ENCODE measurements at regions not wholly inside any gene's neighbourhood (a gene's known extent, or its start where the extent isn't known, plus 50 kb on each side); places are given as distances from the start of the nearest gene placed in this dataset.

DNA sequence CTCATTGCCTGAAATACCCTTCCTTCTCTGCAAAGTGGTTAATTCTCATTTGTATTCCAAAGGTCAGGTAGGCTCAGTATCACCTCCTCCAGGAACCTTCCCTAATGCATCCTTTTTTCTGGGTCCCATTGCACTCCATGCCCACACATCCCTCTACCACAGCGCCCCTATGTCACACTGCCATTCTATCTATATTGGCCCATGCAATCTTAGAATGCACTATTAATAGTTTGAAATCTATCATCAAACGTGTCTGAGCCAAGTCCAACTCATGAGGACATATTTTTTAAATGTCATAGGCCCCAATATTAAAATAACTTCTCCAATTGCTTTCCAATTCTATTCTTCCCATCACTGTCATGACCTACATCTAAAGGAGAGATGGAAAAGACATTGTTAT, 495.1 kb downstream of the SOX6 start:
- DNase-seq: no peak

DNA sequence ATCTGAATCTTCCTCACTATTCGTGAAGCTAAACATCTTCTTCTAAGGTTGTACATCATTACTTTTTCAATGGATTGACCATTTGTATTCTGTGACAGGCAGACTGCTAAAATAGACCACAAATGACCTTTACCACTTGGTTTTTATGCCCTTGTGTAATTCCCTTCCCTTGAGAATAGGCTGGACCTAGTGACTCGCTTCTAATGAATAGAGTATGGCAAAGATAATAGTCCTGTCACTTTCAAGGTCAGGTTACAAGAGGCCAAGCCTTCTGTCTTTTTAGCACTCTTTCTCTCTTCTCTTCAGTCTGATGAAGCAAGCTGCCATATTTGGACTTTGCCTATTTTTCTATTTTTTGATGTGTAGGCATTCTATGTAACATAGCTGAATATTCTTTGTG, 492.9 kb downstream of the SOX6 start:
- DNase-seq: no peak

GRCh38 chr11:15864026-15864805, 492.1 kb downstream of the SOX6 start:
- no peak for DNase-seq

- DNase-seq: no peak
Observed at GRCh38 chr11:15865212-15865987, 490.9 kb downstream of the SOX6 start.

- no peak for DNase-seq
Observed at GRCh38 chr11:15867871-15868270, 488.5 kb downstream of the SOX6 start.

DNA sequence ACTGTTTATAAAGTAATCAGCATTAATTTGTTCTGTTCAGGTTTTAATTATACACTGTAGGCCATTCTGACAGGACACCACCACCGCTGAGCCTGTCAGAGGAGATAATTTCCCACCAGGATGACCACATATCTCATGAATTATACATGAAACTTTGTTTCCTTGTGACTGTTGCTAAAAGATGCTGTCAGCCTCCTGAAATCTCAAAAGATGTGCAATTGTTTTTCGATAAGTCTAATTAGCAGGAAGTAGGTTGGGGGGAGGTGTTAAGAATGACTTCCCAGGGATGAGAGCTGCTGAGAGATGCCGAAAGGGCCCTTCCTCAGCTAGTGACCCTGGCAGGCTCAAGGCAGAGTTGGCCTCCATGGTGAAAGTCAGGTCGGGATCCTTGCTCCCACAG, 485.4 kb downstream of the SOX6 start:
- DNase-seq: no peak

- no peak for DNase-seq
Observed at GRCh38 chr11:15871904-15872626, 484.3 kb downstream of the SOX6 start.

- DNase-seq: no peak
Observed at GRCh38 chr11:15873501-15873900, 482.8 kb downstream of the SOX6 start.

DNA sequence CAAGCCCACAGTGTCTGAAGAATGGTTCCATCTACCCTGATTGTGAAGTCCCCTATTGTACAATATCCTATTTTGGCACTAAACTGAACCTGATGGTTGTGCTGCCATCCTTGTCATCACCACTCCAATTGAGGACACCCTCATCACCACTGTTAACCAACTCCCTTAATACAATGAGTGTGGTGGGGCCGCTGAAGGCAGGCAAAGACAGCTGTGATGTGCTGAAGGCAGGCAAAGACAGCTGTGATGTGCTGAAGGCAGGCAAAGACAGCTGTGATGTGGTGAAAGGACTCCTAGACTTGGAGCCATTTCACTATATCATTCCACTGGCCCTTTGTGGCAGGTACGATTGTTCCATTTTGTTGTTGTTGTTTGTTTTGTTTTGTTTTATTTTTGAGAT, 481.6 kb downstream of the SOX6 start:
- DNase-seq: no peak

GRCh38 chr11:15875393-15875792, 481.0 kb downstream of the SOX6 start:
- no peak for DNase-seq

DNA sequence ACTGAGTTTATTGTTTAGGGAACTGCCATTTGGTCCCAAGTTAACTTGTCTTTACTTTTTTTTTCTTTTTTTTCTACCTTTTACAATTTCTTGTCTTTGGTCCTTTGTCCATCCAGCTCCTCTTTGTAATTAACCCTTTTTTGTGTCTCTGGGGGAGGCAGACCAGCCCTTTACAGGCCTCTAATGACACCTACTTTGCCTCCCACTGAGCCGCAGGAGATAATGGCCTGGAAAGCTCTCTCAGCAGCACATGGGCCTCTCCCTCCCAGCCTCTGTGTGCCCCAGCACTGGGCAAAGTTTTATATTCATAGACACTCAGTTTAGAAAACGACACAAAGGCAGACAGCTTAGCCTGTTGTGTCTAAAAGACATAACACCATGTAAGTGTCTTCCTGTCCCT, 480.4 kb downstream of the SOX6 start:
- DNase-seq: no peak

GRCh38 chr11:15878756-15879155, 477.6 kb downstream of the SOX6 start:
- no peak for DNase-seq

GRCh38 chr11:15880291-15880690, 476.1 kb downstream of the SOX6 start:
- DNase-seq: no peak

DNA sequence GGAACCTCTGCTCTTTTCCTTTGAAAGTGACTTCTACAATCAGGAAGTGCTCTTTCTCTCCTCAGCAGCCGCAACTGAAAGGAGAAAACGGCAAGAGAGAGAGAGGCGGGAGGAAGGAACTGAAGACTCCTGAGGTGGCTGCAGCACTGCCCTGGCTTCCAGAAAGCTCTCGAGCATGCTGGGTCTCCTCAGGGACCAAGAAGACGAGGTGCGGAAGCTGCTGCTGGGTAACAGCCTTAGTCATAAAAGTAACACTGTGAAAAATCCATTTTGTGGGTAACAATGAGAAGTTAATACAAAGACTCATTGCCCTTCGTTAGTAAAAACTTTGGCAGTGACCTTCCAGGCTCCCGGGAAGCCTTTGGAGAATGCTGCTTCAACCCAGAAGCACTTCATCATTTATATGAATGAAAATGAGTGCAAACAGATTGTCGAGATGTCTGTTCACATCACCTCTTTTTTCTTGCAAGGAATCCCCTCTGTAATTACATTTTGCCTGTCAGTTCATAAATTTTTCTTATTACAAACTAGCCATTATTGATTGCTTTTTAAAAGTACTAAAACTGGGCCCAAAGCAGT, 473.4 kb downstream of the SOX6 start:
- DNase-seq: no peak

DNA sequence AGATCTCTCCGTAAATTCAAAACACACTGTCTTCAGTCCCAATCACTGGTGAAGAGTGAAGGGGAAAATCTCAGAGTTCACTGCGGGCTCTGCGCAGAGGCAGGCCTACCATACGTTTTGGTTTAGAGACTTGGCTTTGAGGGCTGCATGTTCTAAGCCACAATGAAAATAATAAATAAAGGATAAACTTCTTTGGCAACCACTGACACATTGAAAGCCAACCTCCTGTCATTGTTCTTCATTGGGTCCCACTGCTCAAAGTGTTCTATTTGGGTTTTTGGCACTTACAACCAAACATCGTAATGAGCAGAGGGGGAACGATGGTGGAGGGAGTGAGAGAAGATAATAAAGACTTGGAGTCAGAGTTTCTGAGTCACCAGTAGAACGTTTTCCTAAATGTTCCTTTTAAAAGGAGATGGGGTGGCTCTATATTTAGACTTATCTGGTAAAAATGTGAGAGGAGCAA, 472.9 kb downstream of the SOX6 start:
- no peak for DNase-seq

DNA sequence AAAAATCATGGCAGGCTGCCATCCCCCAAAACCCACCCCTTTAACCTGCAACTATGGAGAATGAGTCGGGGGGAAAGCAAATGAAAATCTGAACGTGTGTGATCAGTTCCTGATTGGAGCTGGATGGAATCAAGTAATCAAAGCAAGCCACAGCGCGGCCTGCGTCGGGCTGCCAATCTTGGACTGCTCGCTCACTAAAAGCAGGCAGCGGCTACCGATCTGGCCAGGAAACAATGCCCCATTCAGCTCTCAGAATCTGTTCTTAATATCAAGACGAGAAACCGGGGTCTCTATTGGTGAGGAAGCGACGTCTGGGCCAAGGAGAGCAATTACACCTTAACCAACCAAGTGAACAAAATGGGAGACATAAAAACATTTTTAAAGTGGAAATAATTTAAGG, 472.2 kb downstream of the SOX6 start:
- DNase-seq: no peak

DNA sequence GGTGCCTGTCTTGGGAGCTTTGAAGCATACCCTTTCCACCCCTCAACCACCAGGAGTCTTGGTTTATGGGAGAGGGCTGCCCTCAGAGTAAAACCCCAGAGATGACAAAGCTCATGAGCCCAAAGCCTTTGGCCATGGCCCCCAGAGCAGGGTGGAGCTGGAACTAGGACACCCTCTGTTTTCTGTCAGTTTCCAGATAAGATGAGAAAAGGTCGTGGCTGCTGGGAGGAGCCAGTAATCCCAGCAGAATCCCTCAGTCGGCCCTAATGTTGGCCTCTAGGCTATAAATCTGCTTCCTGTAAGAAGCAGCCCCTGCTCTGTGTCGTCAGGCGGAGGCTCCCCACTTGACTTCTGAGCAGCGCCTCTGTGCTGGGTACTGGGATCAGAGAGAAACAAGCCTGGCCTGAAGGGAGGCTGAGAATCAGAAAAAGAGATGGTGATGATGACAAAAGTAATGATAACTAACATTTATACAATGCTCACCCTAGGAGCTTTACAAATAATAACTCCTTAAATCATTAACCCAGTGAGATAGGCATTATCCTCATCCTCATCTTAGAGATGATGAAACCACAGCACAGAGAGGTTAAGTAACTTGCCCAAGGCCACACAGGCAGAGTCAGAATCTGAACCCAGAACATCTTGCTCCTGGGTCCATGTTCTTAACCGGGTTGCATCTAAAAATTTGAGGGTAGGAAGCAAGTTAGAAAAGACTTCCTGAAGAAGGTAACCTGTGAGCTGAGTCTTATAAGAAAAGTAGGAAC, 471.4 kb downstream of the SOX6 start:
- DNase-seq: no peak

DNA sequence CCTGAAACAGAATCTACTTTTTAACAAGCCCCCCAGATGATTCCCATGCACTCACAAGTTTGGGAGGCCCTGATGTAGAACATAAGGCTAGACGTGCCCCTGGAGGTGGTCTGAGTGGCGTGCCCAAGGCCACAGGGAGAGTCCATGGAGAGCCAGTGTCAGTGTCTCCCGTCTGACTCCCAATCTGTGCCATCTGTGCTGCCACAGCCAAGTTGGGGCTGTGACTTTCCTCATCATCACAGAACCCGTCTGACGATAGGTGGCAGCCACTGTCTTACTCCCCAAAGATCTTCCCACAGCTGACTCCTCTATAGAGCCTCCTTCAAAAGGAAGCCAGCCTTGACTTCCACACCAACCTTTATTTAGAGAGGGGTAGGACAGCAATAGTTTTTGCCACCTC, 470.5 kb downstream of the SOX6 start:
- no peak for DNase-seq

GRCh38 chr11:15886299-15886698, 470.0 kb downstream of the SOX6 start:
- DNase-seq: no peak

- no peak for DNase-seq
Observed at GRCh38 chr11:15886866-15887265, 469.5 kb downstream of the SOX6 start.

GRCh38 chr11:15888556-15889345, 467.6 kb downstream of the SOX6 start:
- DNase-seq: no peak
